GM23248 (cell line): ENCODE measurements at regions not wholly inside any gene's neighbourhood (a gene's known extent, or its start where the extent isn't known, plus 50 kb on each side); places are given as distances from the start of the nearest gene placed in this dataset.

Experiments
- EZH2 ChIP-seq: fragments of 200-600 bp; sonication (generic); IDR thresholded peaks from 2 replicates; pipeline ENCODE4 v1.6.1; 2018; ENCODE audit warnings: antibody characterized with exemption, mild to moderate bottlenecking; ENCODE audit not compliant: insufficient read depth, poor library complexity, severe bottlenecking
- EZH2phosphoT487 ChIP-seq: fragments of 200-600 bp; sonication (generic); IDR thresholded peaks from 2 replicates; pipeline ENCODE4 v1.6.1; 2018; ENCODE audit warnings: antibody characterized with exemption, moderate library complexity, mild to moderate bottlenecking, low read depth; ENCODE audit not compliant: insufficient read depth

DNA sequence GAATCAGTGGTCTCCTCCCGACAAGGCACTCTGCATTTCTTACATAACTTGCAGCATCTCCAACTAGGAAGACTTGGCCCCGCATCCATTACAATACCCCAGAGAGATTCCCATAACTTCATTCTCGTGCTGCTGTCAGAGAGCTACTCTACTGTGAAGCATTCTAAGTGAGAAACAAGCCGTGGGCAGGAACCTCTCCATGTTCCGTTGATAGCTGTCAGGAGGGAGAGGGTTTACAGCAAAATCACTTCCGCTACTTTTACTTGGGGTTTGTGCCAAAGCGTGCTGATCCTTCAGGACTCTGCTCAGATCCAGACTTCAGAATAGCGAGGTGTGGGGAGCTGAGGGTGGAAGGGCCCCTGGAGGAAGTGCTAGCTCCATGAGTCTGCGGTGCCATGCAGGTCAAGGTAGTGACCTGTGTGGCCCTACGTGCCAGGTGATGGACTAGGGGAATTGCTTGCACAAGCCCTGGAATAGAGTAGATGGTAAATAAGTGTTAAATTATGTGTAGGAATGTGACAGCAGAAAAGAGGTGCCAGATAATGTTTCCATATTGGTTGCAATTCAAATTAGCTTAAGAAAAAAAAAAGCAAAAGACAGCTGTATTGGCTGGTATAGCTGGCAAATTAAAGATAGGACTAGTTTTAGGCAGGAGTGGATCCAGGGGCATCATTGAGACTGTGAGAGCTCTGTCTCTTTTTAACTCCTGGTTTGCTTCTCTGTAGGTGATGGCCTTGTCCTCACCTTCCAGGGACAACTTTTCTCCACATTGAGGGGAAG, 358.5 kb upstream of the ERCC4 start:
- TF ChIP-seq EZH2phosphoT487 (no peak), EZH2 (no peak)
